Activated T-cell treated with anti-CD3 and anti-CD28 coated beads, Interleukin-2, amount 50 U/mL, for 4 hours (primary cell): ENCODE measurements at regions not wholly inside any gene's neighbourhood (a gene's known extent, or its start where the extent isn't known, plus 50 kb on each side); places are given as distances from the start of the nearest gene placed in this dataset.
"Not testable (repeated sequence)": the region's sequence is repeated elsewhere in the genome, so short reads cannot be mapped to it uniquely, and the experiment has no call there.

Experiments used
- ATAC-seq, 2 donors: fragments of 200-7000 bp; cut with Tn5 transposase; one replicate each; pipeline ENCODE4 v1.10.0; 2021
- DNase-seq: peaks from one replicate; pipeline ENCODE4 v3.0.0-alpha.2; 2020
- H3K27me3 Mint-ChIP-seq: one replicate; pipeline ENCODE4 v1.8.0; 2021; ENCODE audit warnings: low read depth, mixed read lengths
- H3K36me3 Mint-ChIP-seq: one replicate; pipeline ENCODE4 v1.8.0; 2022; ENCODE audit warnings: mixed read lengths; ENCODE audit not compliant: insufficient read depth
- H3K4me1 Mint-ChIP-seq: one replicate; pipeline ENCODE4 v1.8.0; 2021; ENCODE audit warnings: low read depth, mixed read lengths
- H3K4me3 Mint-ChIP-seq: one replicate; pipeline ENCODE4 v1.8.0; 2021; ENCODE audit warnings: mild to moderate bottlenecking, moderate library complexity, mixed read lengths
- H3K9me3 Mint-ChIP-seq: one replicate; pipeline ENCODE4 v1.8.0; 2021; ENCODE audit warnings: mixed read lengths

- H3K4me1 Mint-ChIP-seq: no peaks in the 10 kb centered on the region
- no peaks in the 10 kb centered on the region for H3K9me3 Mint-ChIP-seq
- DNase-seq (no peak), ATAC-seq (no peak)
- H3K4me3 Mint-ChIP-seq: no peak overlapping the region
- H3K27me3 Mint-ChIP-seq: no peaks in the 10 kb centered on the region
- no peaks in the 10 kb centered on the region for H3K36me3 Mint-ChIP-seq
These were observed 85.6 kb upstream of the SNX7 start for GRCh38 chr1:98575955-98576354.

GRCh38 chr1:98565951-98566350, 95.6 kb upstream of the SNX7 start:
- Mint-ChIP-seq H3K9me3 (peaks cover 11% of the 10 kb centered on the region), H3K36me3 (no peaks in the 10 kb centered on the region), H3K4me1 (no peaks in the 10 kb centered on the region), H3K27me3 (no peaks in the 10 kb centered on the region), H3K4me3 (no peak overlapping the region)
- no peak for ATAC-seq
- no peak for DNase-seq

- Mint-ChIP-seq H3K4me3 (no peak overlapping the region), H3K36me3 (no peaks in the 10 kb centered on the region), H3K27me3 (no peaks in the 10 kb centered on the region), H3K9me3 (peaks cover 11% of the 10 kb centered on the region), H3K4me1 (no peaks in the 10 kb centered on the region)
- ATAC-seq (no peak), DNase-seq (no peak)
These were observed 102.2 kb upstream of the SNX7 start for GRCh38 chr1:98559291-98559690.

GRCh38 chr1:98557895-98558294, 103.6 kb upstream of the SNX7 start:
- no peak overlapping the region for H3K4me3 Mint-ChIP-seq
- H3K36me3 Mint-ChIP-seq: no peaks in the 10 kb centered on the region
- no peaks in the 10 kb centered on the region for H3K4me1 Mint-ChIP-seq
- H3K27me3 Mint-ChIP-seq: no peaks in the 10 kb centered on the region
- DNase-seq (no peak), ATAC-seq (no peak)
- H3K9me3 Mint-ChIP-seq: peaks cover 5% of the 10 kb centered on the region

GRCh38 chr1:98556521-98557158, 104.9 kb upstream of the SNX7 start:
- Mint-ChIP-seq H3K9me3 (no peaks in the 10 kb centered on the region), H3K36me3 (no peaks in the 10 kb centered on the region), H3K4me3 (no peak overlapping the region), H3K27me3 (no peaks in the 10 kb centered on the region), H3K4me1 (no peaks in the 10 kb centered on the region)
- ATAC-seq: no peak
- no peak for DNase-seq

GRCh38 chr1:98555814-98556213, 105.7 kb upstream of the SNX7 start:
- Mint-ChIP-seq H3K36me3 (no peaks in the 10 kb centered on the region), H3K4me3 (no peak overlapping the region), H3K27me3 (no peaks in the 10 kb centered on the region), H3K9me3 (peaks cover 5% of the 10 kb centered on the region), H3K4me1 (no peaks in the 10 kb centered on the region)
- ATAC-seq: no peak
- DNase-seq: no peak

- not testable (repeated sequence) for H3K27me3 Mint-ChIP-seq, H3K4me3 Mint-ChIP-seq
These were observed 108.9 kb upstream of the SNX7 start for GRCh38 chr1:98552576-98553074.

GRCh38 chr1:98550076-98550475, 111.4 kb upstream of the SNX7 start:
- Mint-ChIP-seq H3K27me3 (no peaks in the 10 kb centered on the region), H3K36me3 (no peaks in the 10 kb centered on the region), H3K9me3 (peaks cover 5% of the 10 kb centered on the region), H3K4me3 (no peak overlapping the region), H3K4me1 (no peaks in the 10 kb centered on the region)
- ATAC-seq: no peak
- no peak for DNase-seq

More at GRCh38 chr1:98552576-98553074, 108.9 kb upstream of the SNX7 start:
- not testable (repeated sequence) for H3K9me3 Mint-ChIP-seq, DNase-seq, ATAC-seq, H3K36me3 Mint-ChIP-seq, H3K4me1 Mint-ChIP-seq

DNA sequence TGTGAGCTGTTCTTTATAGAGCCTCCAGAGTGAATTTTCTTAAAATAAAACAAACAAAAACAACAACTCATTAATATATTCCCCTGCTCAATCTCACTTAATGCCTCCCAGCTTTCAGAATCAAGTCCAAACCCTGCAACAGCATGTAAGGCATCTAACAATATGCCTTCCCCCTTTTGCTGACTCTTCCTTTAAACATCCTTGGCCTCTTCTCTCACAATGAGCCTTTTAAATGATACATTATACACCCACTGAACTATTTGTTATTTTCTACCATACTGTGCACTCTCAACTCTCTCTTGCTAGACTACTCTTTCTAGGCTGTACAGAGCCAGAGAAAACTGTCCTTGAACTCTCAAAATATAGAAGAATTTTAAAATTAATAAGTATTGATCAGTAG, 115.2 kb upstream of the SNX7 start:
- DNase-seq (no peak), ATAC-seq (no peak)
- H3K27me3 Mint-ChIP-seq: no peaks in the 10 kb centered on the region
- H3K4me1 Mint-ChIP-seq: no peaks in the 10 kb centered on the region
- H3K9me3 Mint-ChIP-seq: peaks cover 2% of the 10 kb centered on the region
- no peaks in the 10 kb centered on the region for H3K36me3 Mint-ChIP-seq
- no peak overlapping the region for H3K4me3 Mint-ChIP-seq

DNA sequence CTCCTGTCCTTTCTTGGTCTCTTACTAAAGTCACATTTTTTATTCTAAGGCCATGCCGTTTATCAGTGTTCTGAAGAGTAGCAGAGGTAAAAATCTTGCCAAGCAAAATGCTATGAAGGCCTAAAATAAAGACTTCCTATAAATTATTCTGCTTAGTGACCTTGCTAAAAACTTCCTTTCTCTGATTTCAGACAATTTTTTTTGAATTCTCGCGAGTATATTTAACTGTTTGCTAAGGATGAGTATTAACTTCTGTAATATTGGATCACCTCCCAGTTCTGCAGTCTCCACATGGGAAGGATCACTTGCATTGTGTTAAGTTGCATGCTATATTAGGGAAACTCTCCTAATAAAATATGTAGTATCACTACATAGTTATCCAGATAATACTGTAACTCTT, 123.4 kb upstream of the SNX7 start:
- Mint-ChIP-seq H3K4me1 (no peaks in the 10 kb centered on the region), H3K36me3 (no peaks in the 10 kb centered on the region), H3K4me3 (no peak overlapping the region), H3K9me3 (peaks cover 4% of the 10 kb centered on the region), H3K27me3 (no peaks in the 10 kb centered on the region)
- DNase-seq (no peak), ATAC-seq (no peak)

DNA sequence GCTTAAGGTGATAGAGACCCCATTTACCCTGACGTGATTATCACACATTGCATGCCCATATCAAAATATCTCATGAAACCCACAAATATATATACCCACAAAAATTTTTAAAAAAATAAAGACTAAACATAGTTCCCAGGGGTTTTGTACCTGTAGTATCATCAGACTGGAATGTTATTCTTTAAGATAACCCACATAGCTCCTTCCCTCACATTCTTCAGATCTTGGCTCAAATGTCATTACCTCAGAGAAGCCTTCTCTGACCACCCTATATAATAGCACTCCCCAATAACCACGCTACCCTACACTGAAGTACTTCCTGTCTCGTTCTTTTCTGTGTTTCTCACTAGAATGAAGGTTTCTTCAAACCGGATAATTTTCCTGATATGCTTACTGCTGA, 138.3 kb upstream of the SNX7 start:
- Mint-ChIP-seq H3K36me3 (no peaks in the 10 kb centered on the region), H3K4me3 (no peak overlapping the region), H3K27me3 (no peaks in the 10 kb centered on the region), H3K4me1 (no peaks in the 10 kb centered on the region), H3K9me3 (peaks cover 31% of the 10 kb centered on the region)
- no peak for DNase-seq
- ATAC-seq: no peak

GRCh38 chr1:98516306-98516705, 145.2 kb upstream of the SNX7 start:
- no peaks in the 10 kb centered on the region for H3K36me3 Mint-ChIP-seq
- no peak overlapping the region for H3K4me3 Mint-ChIP-seq
- H3K4me1 Mint-ChIP-seq: no peaks in the 10 kb centered on the region
- no peak for ATAC-seq
- peaks cover 8% of the 10 kb centered on the region for H3K9me3 Mint-ChIP-seq
- no peaks in the 10 kb centered on the region for H3K27me3 Mint-ChIP-seq
- DNase-seq: no peak

- Mint-ChIP-seq H3K4me1 (no peaks in the 10 kb centered on the region), H3K27me3 (no peaks in the 10 kb centered on the region), H3K9me3 (peaks cover 8% of the 10 kb centered on the region), H3K36me3 (no peaks in the 10 kb centered on the region), H3K4me3 (no peak overlapping the region)
- ATAC-seq: no peak
- DNase-seq: no peak
These were observed 145.8 kb upstream of the SNX7 start for GRCh38 chr1:98515744-98516143.

- H3K9me3 Mint-ChIP-seq: peaks cover 19% of the 10 kb centered on the region
- not testable (repeated sequence) for H3K36me3 Mint-ChIP-seq, H3K4me3 Mint-ChIP-seq, H3K27me3 Mint-ChIP-seq, ATAC-seq, DNase-seq, H3K4me1 Mint-ChIP-seq
These were observed 149.3 kb upstream of the SNX7 start for GRCh38 chr1:98512216-98512615.

DNA sequence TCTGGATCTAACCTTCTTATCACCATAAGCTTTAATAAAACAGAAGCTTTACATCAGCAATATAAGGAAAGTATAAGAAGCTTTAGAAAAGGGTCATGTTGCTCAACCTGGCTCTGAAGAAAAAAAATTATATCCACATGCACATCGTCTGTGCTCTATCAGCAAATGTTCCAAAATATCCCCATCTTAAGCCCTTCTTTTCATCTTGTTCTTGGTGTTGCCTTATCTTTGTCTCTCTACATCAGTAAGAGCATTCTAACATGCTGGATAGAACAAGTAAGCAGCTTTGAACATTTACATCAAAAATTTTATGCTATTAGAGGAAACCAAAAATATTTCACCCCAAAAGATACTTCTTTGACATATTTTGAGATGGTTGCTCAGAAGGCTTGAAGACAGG, 157.8 kb upstream of the SNX7 start:
- ATAC-seq (no peak), DNase-seq (no peak)
- Mint-ChIP-seq H3K36me3 (no peaks in the 10 kb centered on the region), H3K9me3 (peaks cover 28% of the 10 kb centered on the region), H3K4me3 (no peak overlapping the region), H3K4me1 (no peaks in the 10 kb centered on the region), H3K27me3 (no peaks in the 10 kb centered on the region)

GRCh38 chr1:98502937-98503336, 158.6 kb upstream of the SNX7 start:
- DNase-seq (no peak), ATAC-seq (no peak)
- Mint-ChIP-seq H3K4me3 (no peak overlapping the region), H3K9me3 (peaks cover 26% of the 10 kb centered on the region), H3K27me3 (no peaks in the 10 kb centered on the region), H3K36me3 (no peaks in the 10 kb centered on the region), H3K4me1 (no peaks in the 10 kb centered on the region)
